ENCODE measurements at regions not wholly inside any gene's neighbourhood (a gene's known extent, or its start where the extent isn't known, plus 50 kb on each side); places are given as distances from the start of the nearest gene placed in this dataset.

DNA sequence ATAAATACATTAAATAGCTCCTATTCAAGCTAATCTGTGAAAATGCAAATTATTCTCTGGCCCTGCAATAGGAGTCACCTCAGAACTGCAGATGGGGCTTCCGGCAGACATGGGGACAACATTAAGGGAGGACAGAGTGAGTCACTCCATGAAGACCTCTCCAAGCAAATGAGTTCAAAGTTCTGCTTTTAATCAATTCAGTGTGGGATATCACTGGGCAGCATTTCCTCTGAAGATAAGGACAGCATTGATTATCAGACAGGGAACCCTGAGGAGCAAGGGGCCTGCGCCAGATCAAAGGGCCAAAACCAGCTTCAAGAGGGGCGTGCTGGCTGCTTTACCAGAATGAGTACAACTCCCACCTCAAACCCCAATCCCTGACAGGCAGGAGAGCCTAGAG lies 356.9 kb upstream of the KLHL29 start:
- Histone ChIP-seq H3K79me2 (ENCODE audit: insufficient read depth, low read length) (no peaks in the 10 kb centered on the region), H3K9me2 (ENCODE audit: insufficient read depth) (no peaks in the 10 kb centered on the region), H3K27ac (ENCODE audit: low read depth, low read length) (no peak overlapping the region), H3K27me3 (ENCODE audit: insufficient read depth, low read length) (peaks cover 14% of the 10 kb centered on the region; the same call in 1 of the 2 replicates), H3K9ac (ENCODE audit: low read length) (no peak overlapping the region), H3K36me3 (ENCODE audit: control insufficient read depth in 1 of 2, insufficient read depth in 2 of 2, low read length in 2 of 2) (no peaks in the 10 kb centered on the region), H3K4me1 (ENCODE audit: control insufficient read depth in 1 of 2, insufficient read depth in 2 of 2, low read length in 2 of 2) (no peaks in the 10 kb centered on the region), H2AFZ (ENCODE audit: low read depth, low read length, poor library complexity, severe bottlenecking) (no peak overlapping the region), H3K9me3 (ENCODE audit: control insufficient read depth in 1 of 2, insufficient read depth in 1 of 2, low read depth in 1 of 2, low read length in 2 of 2) (no peaks in the 10 kb centered on the region), H3K4me3 (replicated peaks in 1 of 2; ENCODE audit: low read depth in 1 of 2, low read length in 2 of 2) (no peak overlapping the region), H3K4me2 (ENCODE audit: low read length) (no peak overlapping the region), H4K20me1 (ENCODE audit: insufficient read depth) (no peaks in the 10 kb centered on the region)
- ATAC-seq = no peak
- ChIA-PET RAD21 (ENCODE audit: low non-redundant PET in 1 of 2, low total read pairs in 2 of 2, uncharacterized antibody in 2 of 2, unreplicated experiment in 2 of 2) (no interaction called here), CTCF (no interaction called here), POLR2A (no interaction called here)
- no peak for TF ChIP-seq YY1 (IDR thresholded peaks at IDR 0.05; ENCODE audit: extremely low read depth, insufficient replicate concordance, low read depth, low read length)
- no peak for TF ChIP-seq ZFX (IDR thresholded peaks at IDR 0.05)
- TF ChIP-seq, protein P1, sequence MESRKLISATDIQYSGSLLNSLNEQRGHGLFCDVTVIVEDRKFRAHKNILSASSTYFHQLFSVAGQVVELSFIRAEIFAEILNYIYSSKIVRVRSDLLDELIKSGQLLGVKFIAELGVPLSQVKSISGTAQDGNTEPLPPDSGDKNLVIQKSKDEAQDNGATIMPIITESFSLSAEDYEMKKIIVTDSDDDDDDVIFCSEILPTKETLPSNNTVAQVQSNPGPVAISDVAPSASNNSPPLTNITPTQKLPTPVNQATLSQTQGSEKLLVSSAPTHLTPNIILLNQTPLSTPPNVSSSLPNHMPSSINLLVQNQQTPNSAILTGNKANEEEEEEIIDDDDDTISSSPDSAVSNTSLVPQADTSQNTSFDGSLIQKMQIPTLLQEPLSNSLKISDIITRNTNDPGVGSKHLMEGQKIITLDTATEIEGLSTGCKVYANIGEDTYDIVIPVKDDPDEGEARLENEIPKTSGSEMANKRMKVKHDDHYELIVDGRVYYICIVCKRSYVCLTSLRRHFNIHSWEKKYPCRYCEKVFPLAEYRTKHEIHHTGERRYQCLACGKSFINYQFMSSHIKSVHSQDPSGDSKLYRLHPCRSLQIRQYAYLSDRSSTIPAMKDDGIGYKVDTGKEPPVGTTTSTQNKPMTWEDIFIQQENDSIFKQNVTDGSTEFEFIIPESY (IDR thresholded peaks at IDR 0.05; ENCODE audit: extremely low read depth, insufficient replicate concordance, low read length) = no peak
- TF ChIP-seq EGR1 (IDR thresholded peaks at IDR 0.05; ENCODE audit: low read depth) = no peak
- no peak for TF ChIP-seq ELF1 (IDR thresholded peaks at IDR 0.05; ENCODE audit: borderline replicate concordance, low read depth)
- TF ChIP-seq EZH2 (IDR thresholded peaks at IDR 0.05) = no peak
- TF ChIP-seq POLR2A (IDR thresholded peaks at IDR 0.05; ENCODE audit: borderline replicate concordance, extremely low read depth, insufficient read depth, insufficient read length) = no peak
- TF ChIP-seq, protein P2, sequence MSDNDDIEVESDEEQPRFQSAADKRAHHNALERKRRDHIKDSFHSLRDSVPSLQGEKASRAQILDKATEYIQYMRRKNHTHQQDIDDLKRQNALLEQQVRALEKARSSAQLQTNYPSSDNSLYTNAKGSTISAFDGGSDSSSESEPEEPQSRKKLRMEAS (IDR thresholded peaks at IDR 0.05) = no peak
- TF ChIP-seq, protein P3, sequence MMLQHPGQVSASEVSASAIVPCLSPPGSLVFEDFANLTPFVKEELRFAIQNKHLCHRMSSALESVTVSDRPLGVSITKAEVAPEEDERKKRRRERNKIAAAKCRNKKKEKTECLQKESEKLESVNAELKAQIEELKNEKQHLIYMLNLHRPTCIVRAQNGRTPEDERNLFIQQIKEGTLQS (IDR thresholded peaks at IDR 0.05) = no peak
- no peak for TF ChIP-seq EZH2phosphoT487 (IDR thresholded peaks at IDR 0.05; ENCODE audit: borderline replicate concordance)
- TF ChIP-seq SIN3A (IDR thresholded peaks at IDR 0.05; ENCODE audit: low read depth) = no peak
- TF ChIP-seq CBX3 (IDR thresholded peaks at IDR 0.05; ENCODE audit: low read depth) = no peak
- TF ChIP-seq SRF (IDR thresholded peaks at IDR 0.05; ENCODE audit: low read depth) = no peak
- TF ChIP-seq, protein P4, sequence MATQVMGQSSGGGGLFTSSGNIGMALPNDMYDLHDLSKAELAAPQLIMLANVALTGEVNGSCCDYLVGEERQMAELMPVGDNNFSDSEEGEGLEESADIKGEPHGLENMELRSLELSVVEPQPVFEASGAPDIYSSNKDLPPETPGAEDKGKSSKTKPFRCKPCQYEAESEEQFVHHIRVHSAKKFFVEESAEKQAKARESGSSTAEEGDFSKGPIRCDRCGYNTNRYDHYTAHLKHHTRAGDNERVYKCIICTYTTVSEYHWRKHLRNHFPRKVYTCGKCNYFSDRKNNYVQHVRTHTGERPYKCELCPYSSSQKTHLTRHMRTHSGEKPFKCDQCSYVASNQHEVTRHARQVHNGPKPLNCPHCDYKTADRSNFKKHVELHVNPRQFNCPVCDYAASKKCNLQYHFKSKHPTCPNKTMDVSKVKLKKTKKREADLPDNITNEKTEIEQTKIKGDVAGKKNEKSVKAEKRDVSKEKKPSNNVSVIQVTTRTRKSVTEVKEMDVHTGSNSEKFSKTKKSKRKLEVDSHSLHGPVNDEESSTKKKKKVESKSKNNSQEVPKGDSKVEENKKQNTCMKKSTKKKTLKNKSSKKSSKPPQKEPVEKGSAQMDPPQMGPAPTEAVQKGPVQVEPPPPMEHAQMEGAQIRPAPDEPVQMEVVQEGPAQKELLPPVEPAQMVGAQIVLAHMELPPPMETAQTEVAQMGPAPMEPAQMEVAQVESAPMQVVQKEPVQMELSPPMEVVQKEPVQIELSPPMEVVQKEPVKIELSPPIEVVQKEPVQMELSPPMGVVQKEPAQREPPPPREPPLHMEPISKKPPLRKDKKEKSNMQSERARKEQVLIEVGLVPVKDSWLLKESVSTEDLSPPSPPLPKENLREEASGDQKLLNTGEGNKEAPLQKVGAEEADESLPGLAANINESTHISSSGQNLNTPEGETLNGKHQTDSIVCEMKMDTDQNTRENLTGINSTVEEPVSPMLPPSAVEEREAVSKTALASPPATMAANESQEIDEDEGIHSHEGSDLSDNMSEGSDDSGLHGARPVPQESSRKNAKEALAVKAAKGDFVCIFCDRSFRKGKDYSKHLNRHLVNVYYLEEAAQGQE (IDR thresholded peaks at IDR 0.05; ENCODE audit: low read depth) = no peak
- TF ChIP-seq TCF7L2 (IDR thresholded peaks at IDR 0.05; ENCODE audit: borderline replicate concordance, extremely low read depth, insufficient read depth, insufficient read length) = no peak
- TF ChIP-seq JUND (IDR thresholded peaks at IDR 0.05) = no peak
- no peak for DNase-seq (ENCODE audit: low read depth, low spot score)
- BruUV-seq (replicated peaks) = no TSS peak
- intact Hi-C loops (cut with micrococcal nuclease) = no loop called here
